ENCODE measurements at regions not wholly inside any gene's neighbourhood (a gene's known extent, or its start where the extent isn't known, plus 50 kb on each side); places are given as distances from the start of the nearest gene placed in this dataset.
"Not testable (repeated sequence)": the region's sequence is repeated elsewhere in the genome, so short reads cannot be mapped to it uniquely, and the experiment has no call there.

- CTCF ChIA-PET: interaction anchor here (1.9 kb wide), 1 partner anchor 304 kb away, joined by 4 read pairs; no protein-coding TSS in a partner anchor
- DNase-seq: no peak
- H3K27me3 Mint-ChIP-seq: no peaks in the 10 kb centered on the region
- intact Hi-C loops (cut with DNase I, micrococcal nuclease): no loop called here
- H3K4me3 Mint-ChIP-seq: no peak overlapping the region
- H3K9me3 Mint-ChIP-seq (ENCODE audit: low read depth): no peaks in the 10 kb centered on the region
- POLR2A ChIA-PET: interaction anchor here (1.0 kb wide), 1 partner anchor 11 kb away, joined by 3 read pairs; no protein-coding TSS in a partner anchor
- H3K4me1 Mint-ChIP-seq: no peaks in the 10 kb centered on the region
- no peak for ATAC-seq
- H3K36me3 Mint-ChIP-seq (ENCODE audit: low read depth): no peaks in the 10 kb centered on the region
- no peak overlapping the region for H3K27ac Mint-ChIP-seq
Measured at GRCh38 chr9:129446828-129447550, 173.9 kb downstream of the C9orf50 start.

DNA sequence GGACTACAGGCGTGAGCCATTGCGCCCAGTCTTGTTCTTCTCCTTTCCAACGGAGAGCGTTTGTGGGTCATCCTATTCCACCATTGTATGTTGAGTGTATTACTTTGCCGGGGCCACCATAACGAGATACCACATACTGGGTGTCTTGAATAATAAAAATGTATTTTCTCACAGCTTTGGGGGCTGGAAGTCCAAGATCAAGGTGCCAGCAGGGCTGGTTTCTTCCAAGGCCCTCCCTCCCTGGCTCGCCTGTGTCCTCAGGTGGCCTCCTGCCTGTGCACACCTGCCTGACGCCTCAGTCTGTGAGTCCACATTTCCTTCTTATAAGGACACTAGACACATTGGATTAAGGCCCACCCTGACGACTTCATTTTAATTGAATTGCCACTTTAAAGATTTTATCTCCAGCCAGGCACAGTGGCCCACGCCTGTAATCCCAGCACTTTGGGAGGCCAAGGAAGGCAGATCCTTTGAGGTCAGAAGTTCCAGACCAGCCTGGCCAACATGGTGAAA lies 175.1 kb downstream of the C9orf50 start:
- POLR2A ChIA-PET: no interaction called here
- intact Hi-C loops (cut with DNase I, micrococcal nuclease): no loop called here
- ATAC-seq: no peak
- Mint-ChIP-seq H3K9me3 (ENCODE audit: low read depth) (no peaks in the 10 kb centered on the region), H3K4me1 (peaks cover under 1% of the 10 kb centered on the region), H3K27me3 (peaks cover 3% of the 10 kb centered on the region), H3K4me3 (no peak overlapping the region), H3K27ac (no peak overlapping the region), H3K36me3 (ENCODE audit: low read depth) (no peaks in the 10 kb centered on the region)
- CTCF ChIA-PET: interaction anchor here (1.9 kb wide), 1 partner anchor 303 kb away, joined by 4 read pairs; no protein-coding TSS in a partner anchor
- no peak for DNase-seq

- H3K36me3 Mint-ChIP-seq (ENCODE audit: low read depth); intact Hi-C loops (cut with DNase I, micrococcal nuclease): not testable (repeated sequence)
- CTCF ChIA-PET: interaction anchor here (0.8 kb wide), 1 partner anchor 97 kb away, joined by 4 read pairs; no protein-coding TSS in a partner anchor
Measured at GRCh38 chr9:129443515-129444164, 177.3 kb downstream of the C9orf50 start.

DNA sequence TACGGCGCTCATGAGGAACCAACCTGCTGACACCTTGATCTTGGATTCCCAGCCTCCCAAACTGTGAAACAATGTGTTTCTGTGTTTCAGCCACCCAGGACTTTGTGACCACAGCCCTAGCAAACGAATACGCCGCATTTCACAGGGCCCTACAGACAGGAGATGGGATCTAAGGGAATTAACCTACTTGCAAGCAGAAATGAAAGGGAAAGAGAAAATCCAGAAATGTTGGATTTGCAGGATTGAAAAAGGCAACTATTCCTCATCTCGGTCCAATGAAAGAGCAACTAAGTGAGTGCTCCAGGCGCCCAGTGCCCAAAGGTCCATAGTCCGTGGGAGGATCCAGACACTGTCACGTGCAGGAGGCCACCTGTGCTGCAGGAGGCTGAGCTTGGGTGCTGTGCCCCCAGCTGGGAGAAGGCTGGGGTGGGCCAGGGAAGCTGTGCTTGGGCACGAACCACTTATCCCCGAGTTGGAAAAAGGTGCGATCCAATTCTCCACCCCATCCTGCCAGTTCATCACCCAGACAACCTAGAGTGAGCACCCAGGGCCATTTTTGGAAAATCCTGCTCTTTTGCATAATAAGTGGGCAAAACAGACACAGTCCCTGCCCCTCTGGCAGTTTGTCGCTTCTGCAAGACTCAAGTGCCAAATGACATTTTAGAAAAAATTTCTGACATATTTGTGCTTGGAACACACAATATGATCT lies 177.9 kb downstream of the C9orf50 start:
- intact Hi-C loops (cut with DNase I, micrococcal nuclease): no loop called here
- no peaks in the 10 kb centered on the region for H3K36me3 Mint-ChIP-seq (ENCODE audit: low read depth)
- no peak for ATAC-seq
- H3K4me3 Mint-ChIP-seq: no peak overlapping the region
- DNase-seq: no peak
- ChIA-PET POLR2A (interaction anchor here (0.7 kb wide), 1 partner anchor 95 kb away, joined by 3 read pairs; no protein-coding TSS in a partner anchor), CTCF (interaction anchor here (0.8 kb wide), 1 partner anchor 97 kb away, joined by 4 read pairs; no protein-coding TSS in a partner anchor)
- H3K27me3 Mint-ChIP-seq: peaks cover 22% of the 10 kb centered on the region
- peaks cover 3% of the 10 kb centered on the region for H3K9me3 Mint-ChIP-seq (ENCODE audit: low read depth)
- H3K27ac Mint-ChIP-seq: no peak overlapping the region
- H3K4me1 Mint-ChIP-seq: peaks cover 10% of the 10 kb centered on the region

More at GRCh38 chr9:129443515-129444164, 177.3 kb downstream of the C9orf50 start:
- not testable (repeated sequence) for H3K9me3 Mint-ChIP-seq (ENCODE audit: low read depth); DNase-seq; H3K27ac Mint-ChIP-seq; H3K4me1 Mint-ChIP-seq; ATAC-seq; H3K4me3 Mint-ChIP-seq
- POLR2A ChIA-PET: interaction anchor here (0.7 kb wide), 1 partner anchor 95 kb away, joined by 3 read pairs; no protein-coding TSS in a partner anchor
- peaks cover 15% of the 10 kb centered on the region for H3K27me3 Mint-ChIP-seq

- peaks cover 16% of the 10 kb centered on the region for H3K4me1 Mint-ChIP-seq
- no peak overlapping the region for H3K27ac Mint-ChIP-seq
- H3K36me3 Mint-ChIP-seq (ENCODE audit: low read depth): no peaks in the 10 kb centered on the region
- intact Hi-C loops (cut with DNase I, micrococcal nuclease): no loop called here
- ATAC-seq (no peak), DNase-seq (no peak)
- H3K4me3 Mint-ChIP-seq: no peak overlapping the region
- ChIA-PET POLR2A (no interaction called here), CTCF (interaction anchor here (0.6 kb wide), 1 partner anchor 1588 kb away, joined by 3 read pairs; no protein-coding TSS in a partner anchor)
- H3K9me3 Mint-ChIP-seq (ENCODE audit: low read depth): peaks cover 3% of the 10 kb centered on the region
- H3K27me3 Mint-ChIP-seq: peaks cover 29% of the 10 kb centered on the region
Measured at GRCh38 chr9:129441852-129442251, 179.0 kb downstream of the C9orf50 start.

- ChIA-PET CTCF (interaction anchor here (0.9 kb wide), 1 partner anchor 12 kb away, joined by 3 read pairs; no protein-coding TSS in a partner anchor), POLR2A (interaction anchor here (0.6 kb wide), 1 partner anchor 24 kb away, joined by 4 read pairs; no protein-coding TSS in a partner anchor)
- DNase-seq (no peak), ATAC-seq (no peak)
- Mint-ChIP-seq H3K4me1 (peaks cover 19% of the 10 kb centered on the region), H3K27me3 (peaks cover 39% of the 10 kb centered on the region), H3K9me3 (ENCODE audit: low read depth) (peaks cover 3% of the 10 kb centered on the region), H3K4me3 (no peak overlapping the region), H3K27ac (no peak overlapping the region), H3K36me3 (ENCODE audit: low read depth) (no peaks in the 10 kb centered on the region)
- intact Hi-C loops (cut with DNase I, micrococcal nuclease): no loop called here
Measured at GRCh38 chr9:129440435-129441186, 180.3 kb downstream of the C9orf50 start.

GRCh38 chr9:129439242-129439641 lies 181.7 kb downstream of the C9orf50 start:
- intact Hi-C loops (cut with DNase I, micrococcal nuclease): no loop called here
- ChIA-PET POLR2A (no interaction called here), CTCF (no interaction called here)
- Mint-ChIP-seq H3K27me3 (peaks cover 39% of the 10 kb centered on the region), H3K9me3 (ENCODE audit: low read depth) (peaks cover 3% of the 10 kb centered on the region), H3K27ac (no peak overlapping the region), H3K4me1 (peaks cover 19% of the 10 kb centered on the region), H3K4me3 (no peak overlapping the region), H3K36me3 (ENCODE audit: low read depth) (no peaks in the 10 kb centered on the region)
- ATAC-seq: no peak
- no peak for DNase-seq

- Mint-ChIP-seq H3K4me1 (peaks cover 19% of the 10 kb centered on the region), H3K27ac (no peak overlapping the region), H3K9me3 (ENCODE audit: low read depth) (peaks cover 3% of the 10 kb centered on the region), H3K4me3 (peak overlapping the region; percentile 25), H3K36me3 (ENCODE audit: low read depth) (no peaks in the 10 kb centered on the region), H3K27me3 (peaks cover 39% of the 10 kb centered on the region)
- ChIA-PET CTCF (no interaction called here), POLR2A (no interaction called here)
- intact Hi-C loops (cut with DNase I, micrococcal nuclease): no loop called here
- no peak for ATAC-seq
- no peak for DNase-seq
Measured at GRCh38 chr9:129437626-129438323, 183.1 kb downstream of the C9orf50 start.

GRCh38 chr9:129436751-129437625 lies 183.9 kb downstream of the C9orf50 start:
- DNase-seq: peak; percentile 58
- peaks cover 19% of the 10 kb centered on the region for H3K4me1 Mint-ChIP-seq

More at GRCh38 chr9:129436751-129437625, 183.9 kb downstream of the C9orf50 start:
- peak; percentile 55 for ATAC-seq
- peaks cover 39% of the 10 kb centered on the region for H3K27me3 Mint-ChIP-seq
- peaks cover 3% of the 10 kb centered on the region for H3K9me3 Mint-ChIP-seq (ENCODE audit: low read depth)
- H3K4me3 Mint-ChIP-seq: peak overlapping the region; percentile 47
- intact Hi-C loops (cut with DNase I, micrococcal nuclease): no loop called here
- no peak overlapping the region for H3K27ac Mint-ChIP-seq
- ChIA-PET CTCF (interaction anchor here (0.6 to 0.7 kb wide), 4 partner anchors 12 to 359 kb away, joined by 4 read pairs; no protein-coding TSS in a partner anchor), POLR2A (interaction anchor here (0.7 kb wide), 1 partner anchor 37 kb away, joined by 3 read pairs; no protein-coding TSS in a partner anchor)
- H3K36me3 Mint-ChIP-seq (ENCODE audit: low read depth): no peaks in the 10 kb centered on the region
